Thyroid gland (tissue), 4 donors: ENCODE measurements at regions not wholly inside any gene's neighbourhood (a gene's known extent, or its start where the extent isn't known, plus 50 kb on each side); places are given as distances from the start of the nearest gene placed in this dataset.

Source experiments
- CTCF ChIP-seq, 6 experiments: fragments of 200-600 bp in 3 of 6; fragments of 450-650 bp in 3 of 6; sonication (generic) in 3 of 6; IDR thresholded peaks; one replicate each; pipeline ENCODE4 v1.5.1; 2016 to 2019; ENCODE audit warnings: antibody characterized with exemption in 6 of 6, mild to moderate bottlenecking in 2 of 6, inconsistent platforms in 1 of 6, moderate library complexity in 1 of 6
- POLR2A ChIP-seq, 2 donors: fragments of 450-650 bp; IDR thresholded peaks; one replicate each; pipeline ENCODE4 v1.6.1; 2017; ENCODE audit warnings: antibody characterized with exemption in 2 of 2, mild to moderate bottlenecking in 2 of 2, moderate library complexity in 1 of 2

- TF ChIP-seq CTCF (IDR thresholded peaks at IDR 0.05) (no peak), POLR2A (IDR thresholded peaks at IDR 0.05) (no peak)
Observed at GRCh38 chr2:236834284-236834683, 251.4 kb upstream of the COPS8 start.
